Vagina (tissue), 2 donors: ENCODE measurements at regions not wholly inside any gene's neighbourhood (a gene's known extent, or its start where the extent isn't known, plus 50 kb on each side); places are given as distances from the start of the nearest gene placed in this dataset.

Experiments
- DNase-seq, 2 donors: peaks; one replicate each; pipeline ENCODE4 v3.0.0-alpha.2; 2017; ENCODE audit errors: extremely low spot score in 2 of 2
- H3K27ac ChIP-seq: fragments of 200-600 bp; sonication (generic); one replicate; pipeline ENCODE4 v1.5.1; 2019
- H3K27me3 ChIP-seq: fragments of 200-600 bp; sonication (generic); one replicate; pipeline ENCODE4 v1.5.1; 2019
- H3K36me3 ChIP-seq, 2 donors: fragments of 200-600 bp; sonication (generic); one replicate each; pipeline ENCODE4 v1.5.1; 2017 to 2019
- H3K4me1 ChIP-seq: fragments of 200-600 bp; sonication (generic); one replicate; pipeline ENCODE4 v1.5.1; 2019
- H3K4me3 ChIP-seq, 2 donors: fragments of 200-600 bp; sonication (generic); 1 replicate in 1 of 2; 2 replicates in 1 of 2; pipeline ENCODE4 v1.5.1; 2016 to 2019
- H3K9me3 ChIP-seq: fragments of 200-600 bp; sonication (generic); one replicate; pipeline ENCODE4 v1.5.1; 2019
- CTCF ChIP-seq, 3 experiments: fragments of 450-650 bp in 2 of 3; fragments of 200-600 bp in 1 of 3; sonication (generic) in 1 of 3; IDR thresholded peaks; one replicate each; pipeline ENCODE4 v1.5.1; 2017 to 2019; ENCODE audit warnings: antibody characterized with exemption in 3 of 3, mild to moderate bottlenecking in 2 of 3, moderate library complexity in 2 of 3
- POLR2A ChIP-seq, 2 donors: fragments of 450-650 bp; IDR thresholded peaks; one replicate each; pipeline ENCODE4 v1.6.1; 2017; ENCODE audit warnings: antibody characterized with exemption in 2 of 2, mild to moderate bottlenecking in 2 of 2, moderate library complexity in 2 of 2
- POLR2AphosphoS5 ChIP-seq, 2 donors: sonication (generic); formaldehyde crosslinking; IDR thresholded peaks; one replicate each; pipeline ENCODE4 v1.9.0; 2017; ENCODE audit warnings: antibody characterized with exemption in 2 of 2, mild to moderate bottlenecking in 2 of 2, low read depth in 1 of 2; ENCODE audit not compliant: insufficient read depth in 1 of 2
- intact Hi-C: fragments of 100-400 bp; cut with DNase I; formaldehyde crosslinking; loops from one replicate; pipeline ENCODE4 v1.15.1; 2023

GRCh38 chr1:29836651-29837646, 600.6 kb downstream of the PTPRU start:
- intact Hi-C loops: no loop called here
- Histone ChIP-seq H3K27ac (no peak overlapping the region), H3K4me3 (no peak overlapping the region), H3K9me3 (no peaks in the 10 kb centered on the region), H3K36me3 (no peaks in the 10 kb centered on the region), H3K4me1 (no peaks in the 10 kb centered on the region), H3K27me3 (no peaks in the 10 kb centered on the region)
- TF ChIP-seq POLR2A (IDR thresholded peaks at IDR 0.05): no peak
- TF ChIP-seq CTCF (IDR thresholded peaks at IDR 0.05): no peak
- no peak for TF ChIP-seq POLR2AphosphoS5 (IDR thresholded peaks at IDR 0.05; ENCODE audit: insufficient read depth in 1 of 2, low read depth in 1 of 2)
- peak; percentile 65 to 84 for DNase-seq

- intact Hi-C loops: no loop called here
Measured at GRCh38 chr1:29835874-29836273, 599.6 kb downstream of the PTPRU start.

GRCh38 chr1:29835406-29835805, 599.1 kb downstream of the PTPRU start:
- intact Hi-C loops: no loop called here
- TF ChIP-seq POLR2A (IDR thresholded peaks at IDR 0.05) (no peak), POLR2AphosphoS5 (IDR thresholded peaks at IDR 0.05; ENCODE audit: insufficient read depth in 1 of 2, low read depth in 1 of 2) (no peak), CTCF (IDR thresholded peaks at IDR 0.05) (no peak)
- Histone ChIP-seq H3K4me3 (no peak overlapping the region), H3K27me3 (no peaks in the 10 kb centered on the region), H3K27ac (no peak overlapping the region), H3K4me1 (no peaks in the 10 kb centered on the region), H3K36me3 (no peaks in the 10 kb centered on the region), H3K9me3 (no peaks in the 10 kb centered on the region)
- DNase-seq: peak; percentile 43 to 60

More at GRCh38 chr1:29835874-29836273, 599.6 kb downstream of the PTPRU start:
- Histone ChIP-seq H3K27me3 (no peaks in the 10 kb centered on the region), H3K4me3 (no peak overlapping the region), H3K4me1 (no peaks in the 10 kb centered on the region), H3K27ac (no peak overlapping the region), H3K9me3 (no peaks in the 10 kb centered on the region), H3K36me3 (no peaks in the 10 kb centered on the region)
- no peak for TF ChIP-seq CTCF (IDR thresholded peaks at IDR 0.05)
- TF ChIP-seq POLR2AphosphoS5 (IDR thresholded peaks at IDR 0.05; ENCODE audit: insufficient read depth in 1 of 2, low read depth in 1 of 2): no peak
- TF ChIP-seq POLR2A (IDR thresholded peaks at IDR 0.05): no peak
- DNase-seq: peak; percentile 64 to 67

- Histone ChIP-seq H3K9me3 (no peaks in the 10 kb centered on the region), H3K4me1 (no peaks in the 10 kb centered on the region), H3K36me3 (no peaks in the 10 kb centered on the region), H3K27me3 (no peaks in the 10 kb centered on the region), H3K27ac (no peak overlapping the region), H3K4me3 (no peak overlapping the region)
- DNase-seq: peak in 1 of 2 donors; percentile 28
- no peak for TF ChIP-seq POLR2AphosphoS5 (IDR thresholded peaks at IDR 0.05; ENCODE audit: insufficient read depth in 1 of 2, low read depth in 1 of 2)
- intact Hi-C loops: no loop called here
Measured at GRCh38 chr1:29833581-29833980, 597.3 kb downstream of the PTPRU start.

- no peak overlapping the region for H3K27ac ChIP-seq
- intact Hi-C loops: no loop called here
- H3K4me1 ChIP-seq: no peaks in the 10 kb centered on the region
- no peaks in the 10 kb centered on the region for H3K9me3 ChIP-seq
- no peaks in the 10 kb centered on the region for H3K27me3 ChIP-seq
- H3K4me3 ChIP-seq: no peak overlapping the region
- TF ChIP-seq POLR2A (IDR thresholded peaks at IDR 0.05): no peak
- no peak for TF ChIP-seq CTCF (IDR thresholded peaks at IDR 0.05)
- no peak for TF ChIP-seq POLR2AphosphoS5 (IDR thresholded peaks at IDR 0.05; ENCODE audit: insufficient read depth in 1 of 2, low read depth in 1 of 2)
- peak; percentile 54 to 58 for DNase-seq
- no peaks in the 10 kb centered on the region for H3K36me3 ChIP-seq
Measured at GRCh38 chr1:29832936-29833335, 596.6 kb downstream of the PTPRU start.
